H1 (cell line): ENCODE measurements at regions not wholly inside any gene's neighbourhood (a gene's known extent, or its start where the extent isn't known, plus 50 kb on each side); places are given as distances from the start of the nearest gene placed in this dataset.

Experiments used
- CTCF ChIA-PET: fragments of 300-600 bp; sonication (Branson Sonifier 250); formaldehyde crosslinking; loops from one replicate; lab custom pipeline; 2021; ENCODE audit not compliant: partially characterized antibody; lab: Charles Lee
- POLR2A ChIA-PET: fragments of 300-600 bp; sonication (Branson Sonifier 250); formaldehyde crosslinking; loops from one replicate; lab custom pipeline; 2021; ENCODE audit warnings: inconsistent platforms; ENCODE audit not compliant: partially characterized antibody; lab: Charles Lee
- DNase-seq, 2 experiments: peaks; one replicate each; pipeline versions ENCODE4 v3.0.0 to v3.0.0-alpha.2; 2010 to 2022; ENCODE audit warnings: low spot score in 2 of 2, low read depth in 1 of 2, mixed read lengths in 1 of 2
- FAIRE-seq: peaks from 2 replicates; lab custom pipeline; 2011; peaks lifted over from hg19 to GRCh38; lab: Jason Lieb, UNC
- H2AFZ ChIP-seq: 2 replicates; pipeline ENCODE4 v1.8.1; 2012; ENCODE audit warnings: low read length, inconsistent platforms
- H2AK5ac ChIP-seq: 2 replicates; pipeline ENCODE4 v1.6.1; 2013; ENCODE audit warnings: low read depth, low read length
- H2BK120ac ChIP-seq: replicated peaks from 2 replicates; pipeline ENCODE3; 2013; ENCODE audit warnings: low read depth, low read length, inconsistent platforms
- H2BK12ac ChIP-seq: 2 replicates; pipeline ENCODE4 v1.6.1; 2013; ENCODE audit warnings: low read depth, low read length
- H2BK15ac ChIP-seq: 2 replicates; pipeline ENCODE4 v1.6.1; 2013; ENCODE audit warnings: low read length
- H2BK20ac ChIP-seq: 2 replicates; pipeline ENCODE4 v1.6.1; 2013; ENCODE audit warnings: low read length
- H2BK5ac ChIP-seq: 2 replicates; pipeline ENCODE4 v1.6.1; 2013; ENCODE audit warnings: low read depth, low read length
- H3K14ac ChIP-seq: 2 replicates; pipeline ENCODE4 v1.6.1; 2013; ENCODE audit warnings: inconsistent platforms; ENCODE audit not compliant: insufficient read length
- H3K18ac ChIP-seq: 2 replicates; pipeline ENCODE4 v1.6.1; 2013; ENCODE audit warnings: low read length; ENCODE audit errors: extremely low read depth
- H3K23ac ChIP-seq: 2 replicates; pipeline ENCODE4 v1.6.1; 2013; ENCODE audit warnings: inconsistent platforms; ENCODE audit not compliant: insufficient read length
- H3K23me2 ChIP-seq: 2 replicates; pipeline ENCODE4 v1.6.1; 2013; ENCODE audit warnings: low read depth, low read length
- H3K27ac ChIP-seq: 2 replicates; pipeline ENCODE4 v1.6.1; 2011; ENCODE audit warnings: low read depth, low read length, inconsistent platforms
- H3K27me3 ChIP-seq, 4 experiments: replicated peaks in 1 of 4; 1 replicate in 1 of 4; 2 replicates in 3 of 4; pipeline versions ENCODE4 v1.6.1 to v1.8.1; 2011 to 2013; ENCODE audit warnings: low read length in 3 of 4, mild to moderate bottlenecking in 3 of 4, inconsistent platforms in 2 of 4, mixed read lengths in 2 of 4, moderate library complexity in 1 of 4; ENCODE audit not compliant: control insufficient read depth in 3 of 4, insufficient read depth in 3 of 4; ENCODE audit errors: extremely low read depth in 1 of 4
- H3K36me3 ChIP-seq, 4 experiments: 2 replicates each; pipeline versions ENCODE4 v1.6.1 to v1.8.1; 2011 to 2013; ENCODE audit warnings: mild to moderate bottlenecking in 4 of 4, low read length in 3 of 4, moderate library complexity in 2 of 4, control low read depth in 1 of 4, inconsistent platforms in 1 of 4; ENCODE audit not compliant: insufficient read depth in 4 of 4, control insufficient read depth in 2 of 4
- H3K4ac ChIP-seq: replicated peaks from 2 replicates; pipeline ENCODE3; 2013; ENCODE audit warnings: low read length, low read depth, mixed read lengths, inconsistent platforms; ENCODE audit not compliant: insufficient read length
- H3K4me1 ChIP-seq, 4 experiments: replicated peaks in 1 of 4; 1 replicate in 1 of 4; 2 replicates in 3 of 4; pipeline versions ENCODE4 v1.6.1 to v1.8.1; 2011 to 2013; ENCODE audit warnings: low read length in 3 of 4, inconsistent platforms in 2 of 4, mixed read lengths in 1 of 4; ENCODE audit not compliant: insufficient read depth in 4 of 4, control insufficient read depth in 3 of 4
- H3K4me2 ChIP-seq, 2 experiments: 2 replicates each; pipeline versions ENCODE4 v1.6.1 to v1.8.1; 2011 to 2013; ENCODE audit warnings: low read depth in 2 of 2, low read length in 2 of 2, control low read depth in 1 of 2, inconsistent platforms in 1 of 2, mild to moderate bottlenecking in 1 of 2; ENCODE audit not compliant: insufficient read depth in 1 of 2
- H3K4me3 ChIP-seq, 4 experiments: fragments of 200-600, 300-600 bp in 1 of 4; sonication (generic), shearing (Covaris generic), sonication (Bioruptor Twin) in 1 of 4; 2 replicates each; pipeline versions ENCODE4 v1.5.1 to v1.8.1; 2011 to 2016; ENCODE audit warnings: low read length in 4 of 4, low read depth in 3 of 4, control low read depth in 2 of 4, inconsistent platforms in 2 of 4, mild to moderate bottlenecking in 2 of 4, mixed read lengths in 1 of 4, moderate library complexity in 1 of 4; ENCODE audit not compliant: insufficient read depth in 2 of 4; ENCODE audit errors: extremely low read depth in 1 of 4
- H3K56ac ChIP-seq: replicated peaks from 2 replicates; pipeline ENCODE3; 2013; ENCODE audit warnings: low read depth, mild to moderate bottlenecking, mixed read lengths, low read length, inconsistent platforms; ENCODE audit not compliant: insufficient read length
- H3K79me1 ChIP-seq: 2 replicates; pipeline ENCODE4 v1.6.1; 2013; ENCODE audit warnings: low read depth, low read length, control low read depth
- H3K79me2 ChIP-seq, 2 experiments: 2 replicates each; pipeline versions ENCODE4 v1.6.1 to v1.8.1; 2012 to 2013; ENCODE audit warnings: low read length in 2 of 2, mild to moderate bottlenecking in 2 of 2, inconsistent platforms in 1 of 2; ENCODE audit not compliant: insufficient read depth in 2 of 2, control insufficient read depth in 1 of 2
- H3K9ac ChIP-seq, 4 experiments: replicated peaks in 1 of 4; 1 replicate in 1 of 4; 2 replicates in 3 of 4; pipeline versions ENCODE4 v1.6.1 to v1.8.1; 2011 to 2013; ENCODE audit warnings: low read depth in 3 of 4, low read length in 3 of 4, control low read depth in 2 of 4, mild to moderate bottlenecking in 2 of 4, moderate library complexity in 2 of 4, inconsistent platforms in 1 of 4; ENCODE audit errors: extremely low read depth in 1 of 4
- H3K9me3 ChIP-seq, 2 experiments: 2 replicates each; pipeline versions ENCODE4 v1.6.1 to v1.8.1; 2012 to 2013; ENCODE audit warnings: mild to moderate bottlenecking in 2 of 2, moderate library complexity in 2 of 2, control low read depth in 1 of 2, inconsistent platforms in 1 of 2, low read depth in 1 of 2, low read length in 1 of 2, mixed read lengths in 1 of 2; ENCODE audit not compliant: insufficient read depth in 2 of 2
- H4K20me1 ChIP-seq, 2 experiments: replicated peaks in 1 of 2; 2 replicates each; pipeline versions ENCODE3 to v1.8.1; 2011 to 2013; ENCODE audit warnings: inconsistent platforms in 2 of 2, low read length in 2 of 2, mild to moderate bottlenecking in 1 of 2; ENCODE audit not compliant: insufficient read depth in 2 of 2, control insufficient read depth in 1 of 2
- H4K5ac ChIP-seq: 2 replicates; pipeline ENCODE4 v1.6.1; 2013; ENCODE audit warnings: low read length, low read depth, mixed read lengths, inconsistent platforms; ENCODE audit not compliant: insufficient read length
- H4K8ac ChIP-seq: 2 replicates; pipeline ENCODE4 v1.8.0; 2013; ENCODE audit warnings: mild to moderate bottlenecking, moderate library complexity, low read length, inconsistent platforms; ENCODE audit not compliant: insufficient read depth; ENCODE audit errors: extremely low read depth
- H4K91ac ChIP-seq: replicated peaks from 2 replicates; pipeline ENCODE3; 2013; ENCODE audit warnings: low read length, mixed read lengths, inconsistent platforms; ENCODE audit not compliant: insufficient read length
- BCL11A ChIP-seq, 2 experiments: IDR thresholded peaks; one replicate each; pipeline ENCODE4 v1.6.1; 2011; ENCODE audit warnings: low read depth in 2 of 2, low read length in 2 of 2, mild to moderate bottlenecking in 2 of 2
- HDAC6 ChIP-seq: IDR thresholded peaks from one replicate; pipeline ENCODE4 v1.7.1; 2012; ENCODE audit warnings: low read depth, mild to moderate bottlenecking, inconsistent platforms, low read length, moderate library complexity
- ZNF274 ChIP-seq: IDR thresholded peaks from 2 replicates; pipeline ENCODE4 v1.7.0; 2012; ENCODE audit warnings: low read length, borderline replicate concordance; ENCODE audit errors: extremely low read depth
- WGBS, 2 experiments: shearing (Covaris generic) in 1 of 2; methylation state at CpG; one replicate each; pipeline versions ENCODE4 v1.1.6 to v1.1.7; 2013 to 2015; ENCODE audit warnings: low lambda C conversion rate in 2 of 2, mixed read lengths in 2 of 2, inconsistent platforms in 1 of 2, low coverage in 1 of 2, missing lambda C conversion rate in 1 of 2; ENCODE audit not compliant: insufficient replicate concordance in 2 of 2, insufficient coverage in 1 of 2, insufficient read length in 1 of 2; ENCODE audit errors: extremely low coverage in 1 of 2, missing lambda C conversion rate in 1 of 2; 5-methylcytosine and 5-hydroxymethylcytosine counted together

DNA sequence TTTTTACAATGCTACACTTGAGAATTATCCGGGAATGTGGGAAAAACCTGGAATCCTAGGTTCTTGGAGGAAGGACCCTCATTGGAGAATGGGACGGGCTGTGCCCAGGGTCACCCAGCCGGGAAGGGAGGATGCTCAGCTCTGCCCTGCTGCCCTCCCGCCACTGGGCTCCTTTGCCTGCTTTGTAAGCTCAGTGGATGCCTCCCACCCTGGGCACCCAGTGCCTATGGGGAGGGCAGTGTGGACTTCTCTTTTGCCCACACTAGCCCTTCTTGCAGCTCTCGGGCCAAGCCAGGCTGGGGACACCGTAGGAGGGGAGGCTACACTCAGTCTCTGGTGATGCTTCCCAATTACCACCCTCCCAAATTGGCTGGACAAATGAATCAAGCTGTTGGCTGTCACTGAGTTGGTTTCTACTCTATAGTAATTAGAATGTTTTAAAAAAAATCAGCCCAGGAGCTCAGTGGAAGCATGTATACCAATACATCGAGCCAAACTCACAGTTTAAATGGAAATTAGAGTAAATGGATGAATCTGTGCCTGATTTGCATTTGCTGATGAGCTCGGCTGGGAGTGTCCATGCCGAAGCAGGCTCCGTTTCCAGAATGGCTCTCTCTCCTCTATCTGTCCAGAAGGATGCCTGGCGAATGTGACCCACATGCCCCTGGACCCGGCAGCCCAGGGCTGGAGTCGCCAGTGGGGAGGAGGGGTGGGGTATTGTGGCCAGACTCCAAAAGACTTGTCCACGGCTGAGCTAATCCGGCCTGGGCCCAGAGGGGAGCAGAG is 317.0 kb downstream of the CTTN start:
- CTCF ChIA-PET: interaction anchor here (0.6 to 2.2 kb wide), 7 partner anchors 9 to 848 kb away, joined by 3 to 8 read pairs (median 4); no protein-coding TSS in a partner anchor
- no peak for FAIRE-seq

More for the DNA sequence above, 317.0 kb downstream of the CTTN start:
- no peaks in the 10 kb centered on the region; the same call in 1 of the 2 replicates for H3K79me1 ChIP-seq
- no peak overlapping the region for H2AFZ ChIP-seq
- POLR2A ChIA-PET: interaction anchor here (0.9 kb wide), 1 partner anchor 59 kb away, joined by 3 read pairs; no protein-coding TSS in a partner anchor
- H4K5ac ChIP-seq: no peak overlapping the region
- no peak overlapping the region for H3K27ac ChIP-seq
- H3K9ac ChIP-seq: no peak overlapping the region
- H3K56ac ChIP-seq: no peak overlapping the region
- no peak overlapping the region for H3K4ac ChIP-seq
- H3K27me3 ChIP-seq: no peaks in the 10 kb centered on the region
- 88% methylated on average over 14 of the region's 15 CpGs; no CpG with 5 or more reads in 1 of the 2 experiments for WGBS, 2 experiments
- H2BK20ac ChIP-seq: no peak overlapping the region
- H2AK5ac ChIP-seq: no peak overlapping the region
- no peaks in the 10 kb centered on the region for H3K23me2 ChIP-seq
- no peak overlapping the region for H3K18ac ChIP-seq
- no peak overlapping the region for H2BK5ac ChIP-seq
- no peak overlapping the region for H2BK12ac ChIP-seq
- H3K4me3 ChIP-seq: no peak overlapping the region
- H4K20me1 ChIP-seq: peaks cover 0 to 4% of the 10 kb centered on the region in 2 experiments
- no peak for TF ChIP-seq ZNF274
- TF ChIP-seq BCL11A (IDR thresholded peaks at IDR 0.05; ENCODE audit: low read depth in 2 of 2, low read length in 2 of 2): no peak
- no peak for TF ChIP-seq HDAC6
- H4K91ac ChIP-seq: no peak overlapping the region
- DNase-seq: no peak
- no peak overlapping the region for H2BK15ac ChIP-seq
- no peak overlapping the region for H4K8ac ChIP-seq
- peaks cover 0 to 15% (median 7%) of the 10 kb centered on the region in 4 experiments; a peak in 6 of 7 replicates for H3K4me1 ChIP-seq
- H3K79me2 ChIP-seq: no peaks in the 10 kb centered on the region
- no peaks in the 10 kb centered on the region for H3K9me3 ChIP-seq
- no peaks in the 10 kb centered on the region for H3K36me3 ChIP-seq
- H3K4me2 ChIP-seq: no peak overlapping the region
- no peak overlapping the region for H3K14ac ChIP-seq
- H2BK120ac ChIP-seq: no peak overlapping the region
- H3K23ac ChIP-seq: no peak overlapping the region
